ENCODE measurements at regions not wholly inside any gene's neighbourhood (a gene's known extent, or its start where the extent isn't known, plus 50 kb on each side); places are given as distances from the start of the nearest gene placed in this dataset.

DNA sequence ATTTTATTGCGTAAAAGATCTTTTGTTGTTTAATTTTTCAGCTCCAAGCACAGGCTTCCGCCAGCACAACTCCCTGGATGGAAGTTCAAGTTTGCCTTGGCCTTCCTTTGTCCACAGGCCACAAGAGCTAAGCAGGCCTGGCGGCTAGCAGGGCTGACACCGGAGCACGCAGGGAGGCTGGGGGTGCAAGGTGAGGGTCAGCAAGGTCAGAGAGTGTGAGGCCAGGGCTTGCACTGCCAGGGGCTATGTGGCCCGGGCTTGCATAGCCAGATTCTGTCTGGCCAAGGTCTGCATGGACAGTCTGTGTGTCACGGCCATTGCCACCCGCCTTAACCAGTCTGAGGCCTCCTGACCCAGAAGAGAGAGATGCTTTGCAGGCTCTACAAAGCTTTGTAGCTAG is 123.9 kb downstream of the BCOR start:
- DNase-seq, result no peak

DNA sequence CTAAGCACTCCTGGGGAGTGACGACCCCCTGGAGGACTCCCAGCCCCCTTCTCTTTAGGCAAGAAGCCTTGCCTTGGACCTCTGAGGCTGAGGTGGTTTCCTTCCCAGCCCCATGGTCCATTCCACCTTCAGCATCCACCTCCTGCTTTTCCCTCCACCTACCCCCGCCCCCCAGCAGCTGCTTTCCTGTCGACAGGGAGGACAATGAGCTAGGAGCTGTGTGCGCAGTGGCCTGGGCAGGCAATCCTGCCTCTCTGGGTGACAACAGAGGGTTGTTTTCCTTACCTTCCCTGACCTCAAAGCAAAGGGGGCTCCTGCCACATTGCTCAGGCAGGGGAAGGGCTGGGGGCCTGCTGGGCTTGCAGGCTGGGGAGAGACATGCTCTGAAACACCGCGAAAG is 123.5 kb downstream of the BCOR start:
- DNase-seq, result peak in 1 of 2 experiments; percentile 10

DNA sequence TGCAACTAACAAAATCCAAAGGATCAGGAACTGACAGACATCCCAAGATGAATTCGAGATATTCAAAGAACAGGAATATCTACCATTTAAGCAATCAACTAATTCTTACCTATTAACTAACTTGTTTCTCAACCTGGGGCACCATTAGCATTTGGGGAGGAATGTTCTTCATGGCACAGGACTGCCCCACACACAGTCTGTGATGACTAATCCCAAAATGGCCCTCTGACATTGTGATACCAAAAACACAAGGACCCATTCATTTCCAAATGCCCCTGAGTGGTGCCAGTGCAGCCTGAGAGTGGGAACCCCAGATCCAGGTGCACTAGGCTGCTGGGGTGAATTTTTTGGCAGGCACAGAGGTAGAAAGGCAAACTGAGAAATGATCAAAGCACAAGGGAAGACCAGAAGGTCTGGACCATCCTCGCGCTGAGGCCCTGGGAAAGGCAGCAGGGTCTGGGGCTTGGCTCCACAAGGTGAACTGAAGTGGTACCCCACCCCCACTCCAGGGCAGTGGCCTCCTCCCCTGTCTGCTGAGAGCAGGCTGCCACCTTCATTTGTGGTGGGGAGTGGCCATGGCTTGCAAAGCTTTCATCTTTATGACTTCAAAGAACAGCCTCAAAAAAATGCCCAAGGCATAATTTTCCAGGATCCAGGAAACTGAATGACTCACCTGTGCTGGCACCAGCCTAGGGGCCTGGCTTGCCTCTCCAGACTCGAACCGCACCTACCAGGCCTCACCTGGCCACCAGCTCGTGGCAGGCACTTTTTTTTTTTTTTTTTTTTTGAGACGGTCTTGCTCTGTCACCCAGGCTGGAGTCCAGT is 122.4 kb downstream of the BCOR start:
- peak in 1 of 2 experiments; percentile 53 for DNase-seq

DNA sequence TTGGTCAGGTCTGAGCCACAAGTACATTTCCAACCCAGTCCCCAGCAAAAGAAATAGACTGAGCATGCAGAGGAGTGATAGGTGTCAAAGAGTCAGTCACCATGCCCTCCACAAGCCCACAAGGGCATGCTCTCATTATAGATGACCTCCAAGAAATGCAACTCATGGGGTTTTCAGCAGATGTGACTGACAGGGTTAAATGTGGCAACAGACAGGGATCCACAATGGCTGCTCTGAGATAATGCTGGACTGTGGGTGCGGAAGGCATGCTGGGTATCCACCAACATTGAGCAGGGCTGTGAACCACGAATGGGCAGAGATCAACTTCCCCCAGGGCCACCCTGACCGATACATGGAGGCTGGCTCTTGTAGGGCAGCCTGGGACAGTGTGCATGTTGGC is 115.8 kb downstream of the BCOR start:
- no peak for DNase-seq

DNA sequence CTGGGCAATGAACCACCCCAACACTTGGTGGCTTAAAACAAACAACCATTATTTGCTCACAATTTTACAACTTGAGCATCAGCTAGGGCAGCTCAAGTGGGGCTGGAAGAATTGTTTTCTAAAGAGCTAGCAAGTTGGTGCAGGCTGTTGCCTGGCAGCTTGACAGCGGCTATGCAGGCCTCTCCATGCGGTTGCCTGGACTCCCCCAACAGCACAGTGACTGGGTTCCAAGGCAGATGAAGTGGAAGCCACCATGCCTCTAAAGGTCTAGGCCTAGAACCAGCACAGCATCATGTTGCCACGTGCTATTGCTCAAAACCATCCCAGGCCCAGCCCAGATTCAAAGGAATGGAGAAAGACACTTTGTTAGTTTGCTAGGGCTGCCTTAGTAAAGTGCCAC is 114.8 kb downstream of the BCOR start:
- no peak for DNase-seq

DNA sequence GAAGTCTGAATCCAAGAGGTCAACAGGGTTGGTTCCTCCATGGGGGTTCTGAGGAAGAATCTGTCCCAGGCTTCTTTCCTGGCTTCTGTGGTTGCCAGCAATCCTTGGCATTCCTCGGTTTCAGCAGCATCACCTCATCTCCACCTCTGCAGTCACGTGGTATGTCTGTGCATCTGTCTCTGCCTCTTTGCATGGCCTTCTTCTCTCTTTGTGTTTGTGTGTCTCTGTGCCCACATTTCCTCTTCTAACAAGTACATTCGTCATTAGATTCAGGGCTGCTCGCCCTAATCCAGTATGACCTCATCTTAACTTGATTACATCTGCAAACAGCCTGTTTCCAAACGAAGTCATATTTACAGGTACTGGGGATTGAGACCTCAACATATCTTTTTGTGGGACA is 114.0 kb downstream of the BCOR start:
- DNase-seq, result no peak

DNA sequence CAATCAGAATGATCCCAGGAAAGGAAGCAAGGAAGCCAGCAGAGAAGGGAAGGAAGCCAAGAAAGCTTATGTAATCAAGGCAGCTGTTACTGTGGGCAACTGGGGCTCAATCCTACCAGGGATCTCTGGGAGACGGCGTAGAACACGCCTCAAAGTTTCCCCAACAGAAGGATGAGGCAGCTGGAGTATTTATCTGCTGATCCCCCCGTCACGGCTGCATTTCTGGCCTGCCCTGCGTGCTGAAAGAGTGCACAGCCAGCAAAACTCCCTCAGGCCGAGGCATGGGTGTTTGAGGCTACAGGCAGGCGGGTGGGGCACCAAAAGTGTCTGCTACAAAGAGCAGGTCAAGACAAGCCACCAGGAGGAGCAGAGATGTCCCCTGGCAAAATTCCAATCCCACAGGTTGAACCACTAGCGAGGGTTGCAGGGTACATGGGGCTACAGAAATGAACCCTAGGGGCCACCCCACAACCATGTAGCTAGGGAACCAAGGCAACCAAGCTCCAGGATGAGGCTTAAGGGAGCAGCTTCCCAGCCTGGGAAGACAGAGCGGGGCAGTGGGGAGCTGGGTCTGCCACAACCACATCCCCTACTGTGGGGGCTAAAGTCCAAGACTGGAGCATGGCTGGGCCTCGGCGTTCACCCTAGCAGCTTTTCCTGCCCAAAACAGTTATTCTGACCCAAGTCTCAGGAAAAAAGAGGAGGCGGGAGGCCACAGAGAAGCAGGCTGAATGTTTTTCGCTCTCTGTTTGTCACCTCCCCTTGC is 113.4 kb downstream of the BCOR start:
- no peak for DNase-seq

DNA sequence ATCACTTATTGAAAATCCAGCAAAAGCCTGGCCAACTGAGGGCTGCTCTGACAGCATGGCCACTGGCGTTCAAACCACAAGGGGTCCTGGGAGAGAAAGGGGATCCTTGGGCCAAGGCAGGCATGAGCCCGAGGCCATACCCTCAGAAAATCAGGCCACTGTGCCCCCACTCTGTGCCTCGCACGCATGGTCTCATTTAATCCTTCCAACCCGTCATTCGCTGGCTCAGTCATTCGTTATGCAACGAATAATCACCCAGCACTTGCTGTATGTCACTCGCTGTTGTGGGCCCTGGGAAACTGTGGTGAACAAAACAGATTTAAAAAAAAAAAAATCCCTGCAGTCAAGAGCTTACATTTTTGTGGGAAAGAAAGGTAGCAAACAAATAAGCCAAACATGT is 112.7 kb downstream of the BCOR start:
- DNase-seq, result no peak

DNA sequence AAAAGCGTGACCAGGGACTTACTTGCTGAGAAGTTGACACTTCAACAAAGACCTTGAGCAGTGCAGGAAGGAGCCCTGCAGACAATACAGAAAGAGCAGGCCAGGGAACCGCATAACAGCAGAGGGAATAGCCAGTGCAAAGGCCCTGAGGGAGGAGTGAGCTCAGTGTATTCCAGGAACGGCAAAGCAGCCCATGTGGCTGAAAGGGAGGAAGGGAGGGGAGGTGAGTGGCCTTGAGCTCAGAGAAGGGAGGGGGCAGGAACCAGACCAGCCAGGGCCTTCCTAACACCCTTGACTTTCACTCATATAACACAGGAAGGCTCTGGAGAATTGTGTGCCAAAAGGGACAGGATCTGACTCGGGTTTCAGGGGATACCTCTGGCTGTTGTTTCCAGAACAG is 112.2 kb downstream of the BCOR start:
- no peak for DNase-seq

DNA sequence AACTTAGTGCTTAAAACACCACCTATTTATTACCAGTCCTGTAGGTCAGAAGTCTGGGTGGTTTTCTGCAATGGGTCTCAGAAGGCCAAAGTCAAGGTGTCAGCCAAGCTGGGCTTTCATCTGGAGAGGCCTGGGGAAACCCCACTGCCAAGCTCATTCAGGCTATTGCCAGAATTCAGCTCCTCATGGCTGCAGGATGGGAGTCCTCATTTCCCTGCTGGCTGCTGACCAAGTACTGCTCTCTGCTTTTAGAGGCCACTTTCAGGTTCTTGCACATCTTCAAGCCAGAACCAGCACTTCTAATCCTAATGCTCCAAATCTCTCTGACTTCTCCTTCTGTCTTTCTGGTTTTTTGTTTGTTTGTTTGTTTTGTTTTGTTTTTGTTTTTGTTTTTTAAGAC is 109.3 kb downstream of the BCOR start:
- no peak for DNase-seq

DNA sequence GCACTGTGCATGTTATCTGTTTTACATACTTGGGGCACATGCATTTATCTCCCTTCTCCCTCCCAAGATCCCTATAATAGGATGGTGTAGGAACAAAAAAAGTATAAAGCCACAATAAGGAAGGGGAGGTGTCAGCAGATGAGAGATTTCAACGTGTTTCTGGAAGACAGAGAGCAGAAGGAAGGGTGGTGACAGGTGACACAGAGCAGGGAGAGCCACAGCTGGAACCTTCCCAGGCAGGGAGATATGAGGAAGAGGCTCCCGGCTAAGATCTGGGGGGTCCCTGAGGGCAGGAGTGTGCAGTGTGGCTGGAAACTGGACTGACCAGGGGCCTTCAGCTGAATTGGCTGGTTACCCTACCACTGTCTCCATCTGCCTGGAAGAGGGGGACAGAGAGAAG is 107.4 kb downstream of the BCOR start:
- DNase-seq, result no peak

DNA sequence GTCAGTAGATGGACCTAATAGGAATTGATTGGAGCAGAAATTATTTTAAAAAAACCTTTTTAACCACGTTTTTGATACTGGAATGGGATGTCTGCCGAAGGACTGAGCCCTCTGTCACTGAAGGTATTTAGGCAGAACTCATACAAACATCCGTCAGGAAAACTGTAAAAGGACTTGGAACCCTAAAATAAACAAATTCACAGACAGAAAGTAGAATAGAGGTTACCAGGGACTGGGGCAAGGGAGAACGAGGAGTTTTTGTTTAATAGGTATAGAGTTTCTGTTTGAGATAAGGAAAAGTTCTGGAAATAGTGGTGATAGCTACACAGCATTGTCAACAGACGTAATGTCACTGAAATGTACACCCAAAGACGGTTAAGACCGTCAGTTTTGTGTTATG is 105.5 kb downstream of the BCOR start:
- DNase-seq, result no peak

DNA sequence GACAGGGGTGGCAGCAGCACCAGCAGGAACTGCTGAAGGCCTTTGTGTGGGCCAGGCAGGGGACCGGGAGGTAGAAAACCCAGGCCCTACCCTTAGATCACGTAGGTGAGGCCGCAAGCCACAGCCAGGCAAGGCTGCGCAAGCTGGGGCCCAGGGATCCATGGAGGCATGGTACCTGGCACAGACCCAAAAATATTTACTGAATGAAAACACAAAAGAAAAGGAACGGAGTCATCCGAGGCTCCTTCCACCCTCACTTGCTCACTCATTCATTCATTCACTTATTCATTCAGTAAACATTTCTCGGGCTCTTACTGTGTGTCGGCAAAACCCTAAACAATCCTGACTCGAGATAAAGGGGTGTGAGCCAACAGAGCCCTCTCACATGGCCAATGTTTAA is 102.3 kb downstream of the BCOR start:
- no peak for DNase-seq

DNA sequence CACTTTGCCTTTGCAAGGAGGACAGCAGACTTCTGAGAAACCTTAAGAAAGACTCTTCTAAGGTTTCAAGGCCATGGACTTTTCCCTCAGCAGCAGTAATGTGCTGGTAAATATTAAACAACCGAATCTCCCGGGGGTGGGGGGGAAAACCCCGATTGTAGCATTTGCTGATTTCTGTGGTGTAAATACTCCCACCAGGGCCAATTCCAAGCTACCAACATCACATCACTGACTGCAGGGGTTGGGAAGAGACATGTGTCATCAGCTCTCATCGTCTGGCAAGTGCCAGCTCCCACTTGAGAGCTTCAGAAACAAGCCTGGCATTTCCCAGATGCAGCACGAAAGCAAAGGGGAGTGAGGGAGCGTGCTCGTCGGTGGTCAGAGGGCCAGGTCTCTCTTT is 101.2 kb downstream of the BCOR start:
- no peak for DNase-seq

DNA sequence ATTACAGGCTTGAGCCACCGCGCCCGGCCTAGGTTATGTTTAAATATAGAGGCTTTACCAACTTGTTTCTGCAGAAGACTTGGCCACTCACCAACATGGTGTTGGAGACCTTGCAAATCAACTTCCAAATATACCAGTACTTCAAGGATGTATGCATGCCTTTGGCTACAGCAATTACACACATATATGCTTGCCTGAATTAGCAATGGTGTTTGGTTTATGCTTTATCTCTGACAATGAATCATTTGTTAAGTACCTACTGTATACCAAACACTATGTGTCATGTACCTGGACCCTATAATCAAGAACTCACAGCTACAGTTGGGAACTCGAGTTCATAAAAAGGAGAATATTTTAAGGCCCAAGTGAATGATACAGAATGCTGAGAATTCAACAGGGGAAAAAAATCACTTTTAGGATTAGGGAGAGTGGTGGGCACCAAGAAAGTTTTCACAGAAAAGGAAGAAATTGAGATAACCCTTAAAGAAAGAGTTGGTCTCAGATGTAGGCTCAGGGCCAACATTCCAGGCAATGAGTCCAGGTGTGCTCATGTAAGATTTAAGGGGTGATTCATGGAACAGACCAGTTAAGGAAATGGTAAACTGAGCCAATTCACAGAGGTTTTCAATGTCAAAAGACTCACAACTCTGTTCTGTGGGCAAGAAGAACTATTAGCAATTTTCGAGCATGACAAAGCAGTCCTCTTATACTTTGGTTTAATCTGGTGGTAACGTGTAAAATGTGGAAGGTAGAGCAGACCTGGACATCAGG is 98.9 kb downstream of the BCOR start:
- no peak for DNase-seq

All from NCI-H2081 (cell line).